IPS-15b (cell line): ENCODE measurements at regions not wholly inside any gene's neighbourhood (a gene's known extent, or its start where the extent isn't known, plus 50 kb on each side); places are given as distances from the start of the nearest gene placed in this dataset.
"Not testable (repeated sequence)": the region's sequence is repeated elsewhere in the genome, so short reads cannot be mapped to it uniquely, and the experiment has no call there.

Experiments
- H3K27me3 ChIP-seq: one replicate; pipeline ENCODE4 v1.6.1; 2013; ENCODE audit warnings: low read length; ENCODE audit not compliant: control insufficient read depth, insufficient read depth
- H3K36me3 ChIP-seq: one replicate; pipeline ENCODE4 v1.6.1; 2013; ENCODE audit warnings: low read length; ENCODE audit not compliant: control insufficient read depth, insufficient read depth
- H3K4me1 ChIP-seq: one replicate; pipeline ENCODE4 v1.6.1; 2013; ENCODE audit warnings: mild to moderate bottlenecking, low read length; ENCODE audit not compliant: control insufficient read depth, insufficient read depth
- H3K4me3 ChIP-seq: one replicate; pipeline ENCODE4 v1.5.1; 2013; ENCODE audit warnings: low read depth, low read length
- H3K9ac ChIP-seq: one replicate; pipeline ENCODE4 v1.6.1; 2013; ENCODE audit warnings: low read depth, mild to moderate bottlenecking, low read length
- H3K9me3 ChIP-seq: one replicate; pipeline ENCODE4 v1.6.1; 2013; ENCODE audit warnings: mild to moderate bottlenecking, low read length; ENCODE audit not compliant: control insufficient read depth, insufficient read depth

DNA sequence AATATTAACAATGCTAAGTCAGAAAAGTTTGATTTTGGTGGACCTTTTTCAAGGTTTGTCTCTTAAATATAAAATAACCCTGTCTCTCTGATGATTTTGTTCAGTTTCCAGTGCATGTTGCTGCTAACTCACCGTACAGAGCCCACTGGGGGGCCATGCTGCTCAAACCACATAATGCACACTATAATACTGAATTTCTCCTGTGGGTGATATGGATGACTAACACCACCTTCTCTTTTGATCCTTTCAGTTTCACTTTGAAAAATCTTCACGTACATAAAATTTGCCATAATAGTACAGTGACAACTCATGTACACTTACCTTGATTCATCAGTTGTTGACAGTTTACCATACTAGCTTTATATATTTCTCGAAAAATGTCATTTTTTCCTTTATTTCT is 506.6 kb upstream of the MAN1A1 start:
- H3K36me3 ChIP-seq, result no peaks in the 10 kb centered on the region
- H3K4me3 ChIP-seq, result no peak overlapping the region
- H3K9ac ChIP-seq, result no peak overlapping the region
- no peaks in the 10 kb centered on the region for H3K9me3 ChIP-seq
- no peaks in the 10 kb centered on the region for H3K4me1 ChIP-seq
- H3K27me3 ChIP-seq, result no peaks in the 10 kb centered on the region

- no peak overlapping the region for H3K4me3 ChIP-seq
- H3K9ac ChIP-seq, result no peak overlapping the region
Observed at GRCh38 chr6:119848696-119849095, 499.1 kb upstream of the MAN1A1 start.

DNA sequence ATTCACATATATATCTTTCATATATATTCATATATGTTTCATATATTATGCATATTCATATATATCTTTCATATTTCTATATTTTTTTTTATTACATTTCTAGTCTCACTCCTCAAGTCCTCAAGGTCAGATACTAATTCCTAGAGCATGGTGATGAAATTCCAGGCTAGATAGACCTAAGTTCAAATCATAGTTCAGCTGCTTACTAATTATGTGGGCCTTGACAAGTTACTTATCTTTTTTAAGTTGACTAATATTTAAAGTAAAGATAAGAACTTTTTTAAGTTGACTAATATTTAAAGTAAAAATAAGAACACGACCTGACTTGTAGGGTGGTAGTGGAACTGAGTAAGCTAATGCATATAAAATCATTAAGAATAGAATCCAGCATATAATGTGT is 495.6 kb upstream of the MAN1A1 start:
- no peak overlapping the region for H3K4me3 ChIP-seq
- no peaks in the 10 kb centered on the region for H3K9me3 ChIP-seq
- no peak overlapping the region for H3K9ac ChIP-seq
- H3K36me3 ChIP-seq, result no peaks in the 10 kb centered on the region
- H3K27me3 ChIP-seq, result no peaks in the 10 kb centered on the region
- no peaks in the 10 kb centered on the region for H3K4me1 ChIP-seq

More at GRCh38 chr6:119848696-119849095, 499.1 kb upstream of the MAN1A1 start:
- Histone ChIP-seq H3K27me3 (no peaks in the 10 kb centered on the region), H3K9me3 (no peaks in the 10 kb centered on the region), H3K4me1 (no peaks in the 10 kb centered on the region), H3K36me3 (no peaks in the 10 kb centered on the region)

DNA sequence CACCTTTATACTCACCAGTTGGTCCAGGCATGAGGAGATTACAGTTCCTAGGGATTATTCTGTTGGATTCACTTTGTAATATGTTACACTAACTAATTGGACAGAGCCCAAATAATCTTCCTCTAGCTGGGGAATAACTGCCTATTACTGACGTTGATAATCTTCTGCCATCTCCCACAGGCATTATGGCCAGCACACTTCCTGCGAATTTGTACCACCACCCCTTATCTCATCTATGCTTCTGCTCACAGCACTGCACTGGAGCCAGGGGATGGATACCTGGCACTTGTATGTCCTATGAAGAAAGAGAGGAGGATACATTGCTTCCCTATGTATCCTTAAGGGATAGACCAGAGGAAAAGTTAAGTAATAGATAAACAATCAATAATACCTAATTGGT is 494.8 kb upstream of the MAN1A1 start:
- H3K4me1 ChIP-seq, result no peaks in the 10 kb centered on the region
- H3K9ac ChIP-seq, result no peak overlapping the region
- no peak overlapping the region for H3K4me3 ChIP-seq
- H3K36me3 ChIP-seq, result no peaks in the 10 kb centered on the region
- H3K27me3 ChIP-seq, result no peaks in the 10 kb centered on the region
- no peaks in the 10 kb centered on the region for H3K9me3 ChIP-seq

GRCh38 chr6:119842191-119842590 is 492.6 kb upstream of the MAN1A1 start:
- Histone ChIP-seq H3K4me3 (no peak overlapping the region), H3K9ac (no peak overlapping the region), H3K27me3 (no peaks in the 10 kb centered on the region), H3K36me3 (no peaks in the 10 kb centered on the region), H3K9me3 (no peaks in the 10 kb centered on the region), H3K4me1 (no peaks in the 10 kb centered on the region)

- H3K4me3 ChIP-seq, result no peak overlapping the region
- H3K9ac ChIP-seq, result no peak overlapping the region
- H3K27me3 ChIP-seq, result no peaks in the 10 kb centered on the region
- H3K9me3 ChIP-seq, result no peaks in the 10 kb centered on the region
- no peaks in the 10 kb centered on the region for H3K36me3 ChIP-seq
- no peaks in the 10 kb centered on the region for H3K4me1 ChIP-seq
Observed at GRCh38 chr6:119838043-119838442, 488.5 kb upstream of the MAN1A1 start.

- Histone ChIP-seq H3K4me3 (no peak overlapping the region), H3K36me3 (no peaks in the 10 kb centered on the region), H3K9ac (no peak overlapping the region), H3K4me1 (no peaks in the 10 kb centered on the region), H3K9me3 (no peaks in the 10 kb centered on the region), H3K27me3 (no peaks in the 10 kb centered on the region)
Observed at GRCh38 chr6:119834418-119834817, 484.9 kb upstream of the MAN1A1 start.

GRCh38 chr6:119832411-119832810 is 482.9 kb upstream of the MAN1A1 start:
- Histone ChIP-seq H3K4me3 (no peak overlapping the region), H3K27me3 (no peaks in the 10 kb centered on the region), H3K9ac (no peak overlapping the region), H3K4me1 (no peaks in the 10 kb centered on the region), H3K36me3 (no peaks in the 10 kb centered on the region), H3K9me3 (no peaks in the 10 kb centered on the region)

- no peak overlapping the region for H3K4me3 ChIP-seq
- H3K9ac ChIP-seq, result no peak overlapping the region
- no peaks in the 10 kb centered on the region for H3K9me3 ChIP-seq
- H3K4me1 ChIP-seq, result no peaks in the 10 kb centered on the region
- H3K27me3 ChIP-seq, result no peaks in the 10 kb centered on the region
- no peaks in the 10 kb centered on the region for H3K36me3 ChIP-seq
Observed at GRCh38 chr6:119830494-119831295, 481.1 kb upstream of the MAN1A1 start.

DNA sequence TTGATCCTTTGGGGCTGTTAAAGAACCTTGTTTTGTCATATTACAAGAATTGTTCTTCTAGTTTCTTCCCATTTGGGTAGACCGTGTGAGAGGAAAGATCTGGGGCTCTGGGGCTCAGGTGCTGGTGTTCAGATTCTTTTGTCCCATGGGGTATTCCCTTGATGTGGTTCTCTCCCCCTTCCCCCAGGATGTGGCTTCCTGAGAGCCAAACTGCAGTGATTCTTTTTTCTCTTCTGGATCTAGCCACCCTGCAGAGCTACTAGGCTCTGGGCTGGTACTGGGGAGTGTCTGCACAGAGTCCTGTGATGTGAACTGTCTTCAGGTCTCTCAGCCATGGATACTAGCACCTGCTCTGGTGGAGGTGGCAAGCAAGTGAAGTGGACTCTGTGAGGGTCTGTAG is 480.5 kb upstream of the MAN1A1 start:
- H3K4me3 ChIP-seq, result no peak overlapping the region
- no peaks in the 10 kb centered on the region for H3K27me3 ChIP-seq
- no peaks in the 10 kb centered on the region for H3K36me3 ChIP-seq
- H3K4me1 ChIP-seq, result no peaks in the 10 kb centered on the region
- no peaks in the 10 kb centered on the region for H3K9me3 ChIP-seq
- no peak overlapping the region for H3K9ac ChIP-seq

- not testable (repeated sequence) for H3K9me3 ChIP-seq, H3K4me1 ChIP-seq, H3K4me3 ChIP-seq, H3K36me3 ChIP-seq, H3K27me3 ChIP-seq, H3K9ac ChIP-seq
Observed at GRCh38 chr6:119829499-119829898, 479.9 kb upstream of the MAN1A1 start.

- H3K27me3 ChIP-seq, result no peaks in the 10 kb centered on the region
- H3K36me3 ChIP-seq, result no peaks in the 10 kb centered on the region
- H3K4me1 ChIP-seq, result no peaks in the 10 kb centered on the region
- no peaks in the 10 kb centered on the region for H3K9me3 ChIP-seq
- no peak overlapping the region for H3K4me3 ChIP-seq
- H3K9ac ChIP-seq, result no peak overlapping the region
Observed at GRCh38 chr6:119829006-119829405, 479.4 kb upstream of the MAN1A1 start.
